NOMO-1 treated with dmso at 0.1 percent for 144 hours (cell line): ENCODE measurements at regions not wholly inside any gene's neighbourhood (a gene's known extent, or its start where the extent isn't known, plus 50 kb on each side); places are given as distances from the start of the nearest gene placed in this dataset.
A peak's percentile ranks its signal among the peaks of the same experiment; 100 is the strongest.
"Not testable (repeated sequence)": the region's sequence is repeated elsewhere in the genome, so short reads cannot be mapped to it uniquely, and the experiment has no call there.

ENCODE experiments used
- DNase-seq: peaks from one replicate; lab custom pipeline; 2025; ENCODE audit not compliant: unreplicated experiment; lab: John Stamatoyannopoulos, UW

GRCh38 chr6:119757467-119757866, 407.9 kb upstream of the MAN1A1 start:
- DNase-seq, result no peak

- DNase-seq, result no peak
Observed at GRCh38 chr6:119749335-119749734, 399.8 kb upstream of the MAN1A1 start.

GRCh38 chr6:119748535-119748934, 399.0 kb upstream of the MAN1A1 start:
- DNase-seq, result not testable (repeated sequence)

- DNase-seq, result peak; percentile 7
Observed at GRCh38 chr6:119742188-119742803, 392.7 kb upstream of the MAN1A1 start.

GRCh38 chr6:119739769-119740168, 390.2 kb upstream of the MAN1A1 start:
- no peak for DNase-seq

GRCh38 chr6:119738425-119738824, 388.9 kb upstream of the MAN1A1 start:
- no peak for DNase-seq

- DNase-seq, result no peak
Observed at GRCh38 chr6:119736296-119737021, 386.9 kb upstream of the MAN1A1 start.

GRCh38 chr6:119735530-119735929, 386.0 kb upstream of the MAN1A1 start:
- DNase-seq, result no peak

- no peak for DNase-seq
Observed at GRCh38 chr6:119734227-119734626, 384.7 kb upstream of the MAN1A1 start.

- DNase-seq, result no peak
Observed at GRCh38 chr6:119728935-119729334, 379.4 kb upstream of the MAN1A1 start.

GRCh38 chr6:119728220-119728750, 378.7 kb upstream of the MAN1A1 start:
- DNase-seq, result no peak

- no peak for DNase-seq
Observed at GRCh38 chr6:119727504-119728219, 378.1 kb upstream of the MAN1A1 start.

- not testable (repeated sequence) for DNase-seq
Observed at GRCh38 chr6:119726912-119727311, 377.4 kb upstream of the MAN1A1 start.

- no peak for DNase-seq
Observed at GRCh38 chr6:119726086-119726485, 376.5 kb upstream of the MAN1A1 start.

GRCh38 chr6:119720160-119720559, 370.6 kb upstream of the MAN1A1 start:
- no peak for DNase-seq

GRCh38 chr6:119717942-119718341, 368.4 kb upstream of the MAN1A1 start:
- no peak for DNase-seq

GRCh38 chr6:119716668-119717270, 367.2 kb upstream of the MAN1A1 start:
- no peak for DNase-seq

GRCh38 chr6:119713903-119714302, 364.3 kb upstream of the MAN1A1 start:
- DNase-seq, result no peak

- DNase-seq, result no peak
Observed at GRCh38 chr6:119686644-119687043, 337.1 kb upstream of the MAN1A1 start.

GRCh38 chr6:119686240-119686639, 336.7 kb upstream of the MAN1A1 start:
- no peak for DNase-seq

GRCh38 chr6:119683671-119684070, 334.1 kb upstream of the MAN1A1 start:
- no peak for DNase-seq
